ENCODE measurements at regions not wholly inside any gene's neighbourhood (a gene's known extent, or its start where the extent isn't known, plus 50 kb on each side); places are given as distances from the start of the nearest gene placed in this dataset.

DNA sequence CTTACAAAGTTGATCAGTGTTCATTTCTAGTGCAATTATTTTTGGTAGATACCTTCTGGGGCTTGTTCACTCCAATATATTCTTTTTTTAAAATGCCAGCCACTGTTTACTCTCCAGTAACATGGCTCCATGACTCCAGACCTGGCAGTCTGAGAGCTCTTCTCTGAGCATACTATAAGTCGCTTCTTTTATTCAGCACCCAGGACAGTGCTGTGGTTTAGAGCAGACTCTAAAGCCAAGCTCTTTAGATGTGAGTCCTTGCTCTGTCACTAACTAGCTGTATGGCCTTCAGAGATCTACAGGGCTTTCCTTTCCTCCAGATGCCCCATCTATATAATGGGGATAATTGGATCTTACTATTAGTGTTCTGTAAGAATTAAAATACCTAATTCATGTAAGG is 200.2 kb upstream of the FAM241A start:
- TF ChIP-seq, protein P1, sequence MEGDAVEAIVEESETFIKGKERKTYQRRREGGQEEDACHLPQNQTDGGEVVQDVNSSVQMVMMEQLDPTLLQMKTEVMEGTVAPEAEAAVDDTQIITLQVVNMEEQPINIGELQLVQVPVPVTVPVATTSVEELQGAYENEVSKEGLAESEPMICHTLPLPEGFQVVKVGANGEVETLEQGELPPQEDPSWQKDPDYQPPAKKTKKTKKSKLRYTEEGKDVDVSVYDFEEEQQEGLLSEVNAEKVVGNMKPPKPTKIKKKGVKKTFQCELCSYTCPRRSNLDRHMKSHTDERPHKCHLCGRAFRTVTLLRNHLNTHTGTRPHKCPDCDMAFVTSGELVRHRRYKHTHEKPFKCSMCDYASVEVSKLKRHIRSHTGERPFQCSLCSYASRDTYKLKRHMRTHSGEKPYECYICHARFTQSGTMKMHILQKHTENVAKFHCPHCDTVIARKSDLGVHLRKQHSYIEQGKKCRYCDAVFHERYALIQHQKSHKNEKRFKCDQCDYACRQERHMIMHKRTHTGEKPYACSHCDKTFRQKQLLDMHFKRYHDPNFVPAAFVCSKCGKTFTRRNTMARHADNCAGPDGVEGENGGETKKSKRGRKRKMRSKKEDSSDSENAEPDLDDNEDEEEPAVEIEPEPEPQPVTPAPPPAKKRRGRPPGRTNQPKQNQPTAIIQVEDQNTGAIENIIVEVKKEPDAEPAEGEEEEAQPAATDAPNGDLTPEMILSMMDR (IDR thresholded peaks at IDR 0.05): no peak
- no peak for TF ChIP-seq POLR2A (IDR thresholded peaks at IDR 0.05)
- no peak for TF ChIP-seq POLR2AphosphoS5 (IDR thresholded peaks at IDR 0.05)
